Transverse colon (tissue), 4 donors: ENCODE measurements at regions not wholly inside any gene's neighbourhood (a gene's known extent, or its start where the extent isn't known, plus 50 kb on each side); places are given as distances from the start of the nearest gene placed in this dataset.

Experiments used
- CTCF ChIP-seq, 5 experiments: fragments of 200-600 bp in 3 of 5; fragments of 450-650 bp in 2 of 5; sonication (generic) in 3 of 5; IDR thresholded peaks; 1 replicate in 2 of 5; 2 replicates in 3 of 5; pipeline ENCODE4 v1.5.1; 2016 to 2017; ENCODE audit warnings: antibody characterized with exemption in 5 of 5, inconsistent platforms in 3 of 5, mild to moderate bottlenecking in 2 of 5, moderate library complexity in 1 of 5
- POLR2A ChIP-seq: fragments of 450-650 bp; IDR thresholded peaks from one replicate; pipeline ENCODE4 v1.6.1; 2016; ENCODE audit warnings: antibody characterized with exemption, mild to moderate bottlenecking, moderate library complexity
- POLR2AphosphoS5 ChIP-seq, 3 donors: sonication (generic); formaldehyde crosslinking; IDR thresholded peaks; one replicate each; pipeline ENCODE4 v1.6.1; 2016; ENCODE audit warnings: antibody characterized with exemption in 3 of 3

DNA sequence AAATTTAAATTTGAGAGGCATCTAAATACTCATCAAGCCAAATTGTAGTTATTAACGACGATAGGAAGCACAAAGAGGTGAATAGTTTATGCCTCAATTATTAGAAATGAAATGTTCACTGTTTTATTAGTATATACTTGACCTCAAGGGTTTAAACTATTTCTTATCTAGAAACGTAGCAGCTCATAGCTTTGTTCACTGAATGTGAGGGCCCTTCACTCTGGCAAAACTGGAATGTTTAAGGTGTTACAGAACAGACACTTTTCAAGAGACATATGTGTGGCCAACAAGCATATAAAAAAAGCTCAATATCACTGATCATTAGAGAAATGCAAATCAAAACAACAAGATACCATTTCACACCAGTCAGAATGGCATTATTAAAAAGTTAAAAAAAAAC lies 151.2 kb upstream of the KCNN2 start:
- TF ChIP-seq CTCF (IDR thresholded peaks at IDR 0.05) (no peak), POLR2A (no peak), POLR2AphosphoS5 (IDR thresholded peaks at IDR 0.05) (no peak)
